ENCODE measurements at regions not wholly inside any gene's neighbourhood (a gene's known extent, or its start where the extent isn't known, plus 50 kb on each side); places are given as distances from the start of the nearest gene placed in this dataset.

- no peak for TF ChIP-seq FOXP2 (optimal IDR thresholded peaks at IDR 0.05; ENCODE audit: borderline replicate concordance, extremely low read depth, extremely low read length, insufficient read depth)
- TF ChIP-seq TAF1 (IDR thresholded peaks at IDR 0.05; ENCODE audit: borderline replicate concordance, insufficient read depth, low read length) = no peak
- TF ChIP-seq REST (IDR thresholded peaks at IDR 0.05; ENCODE audit: insufficient read depth in 1 of 2, low read depth in 2 of 2, low read length in 2 of 2) = no peak
These were observed 457.0 kb downstream of the PCNX1 start for GRCh38 chr14:71363946-71364925.

GRCh38 chr14:71365361-71365760 is 458.1 kb downstream of the PCNX1 start:
- no peak for TF ChIP-seq FOXP2 (optimal IDR thresholded peaks at IDR 0.05; ENCODE audit: borderline replicate concordance, extremely low read depth, extremely low read length, insufficient read depth)
- TF ChIP-seq SIN3A (IDR thresholded peaks at IDR 0.05; ENCODE audit: borderline replicate concordance, insufficient read depth, low read length) = no peak
- no peak for TF ChIP-seq REST (IDR thresholded peaks at IDR 0.05; ENCODE audit: insufficient read depth in 1 of 2, low read depth in 2 of 2, low read length in 2 of 2)
- no peak for TF ChIP-seq POLR2AphosphoS5 (IDR thresholded peaks at IDR 0.05; ENCODE audit: low read depth, low read length)
- TF ChIP-seq TAF1 (IDR thresholded peaks at IDR 0.05; ENCODE audit: borderline replicate concordance, insufficient read depth, low read length) = no peak

- TF ChIP-seq REST (IDR thresholded peaks at IDR 0.05; ENCODE audit: insufficient read depth in 1 of 2, low read depth in 2 of 2, low read length in 2 of 2) (no peak), FOXP2 (optimal IDR thresholded peaks at IDR 0.05; ENCODE audit: borderline replicate concordance, extremely low read depth, extremely low read length, insufficient read depth) (no peak), POLR2AphosphoS5 (IDR thresholded peaks at IDR 0.05; ENCODE audit: low read depth, low read length) (no peak), SIN3A (IDR thresholded peaks at IDR 0.05; ENCODE audit: borderline replicate concordance, insufficient read depth, low read length) (no peak), TAF1 (IDR thresholded peaks at IDR 0.05; ENCODE audit: borderline replicate concordance, insufficient read depth, low read length) (no peak)
These were observed 459.6 kb downstream of the PCNX1 start for GRCh38 chr14:71366861-71367260.

- no peak for TF ChIP-seq SIN3A (IDR thresholded peaks at IDR 0.05; ENCODE audit: borderline replicate concordance, insufficient read depth, low read length)
- no peak for TF ChIP-seq FOXP2 (optimal IDR thresholded peaks at IDR 0.05; ENCODE audit: borderline replicate concordance, extremely low read depth, extremely low read length, insufficient read depth)
- TF ChIP-seq REST (IDR thresholded peaks at IDR 0.05; ENCODE audit: insufficient read depth in 1 of 2, low read depth in 2 of 2, low read length in 2 of 2) = no peak
- TF ChIP-seq POLR2AphosphoS5 (IDR thresholded peaks at IDR 0.05; ENCODE audit: low read depth, low read length) = no peak
- TF ChIP-seq TAF1 (IDR thresholded peaks at IDR 0.05; ENCODE audit: borderline replicate concordance, insufficient read depth, low read length) = no peak
These were observed 464.6 kb downstream of the PCNX1 start for GRCh38 chr14:71371711-71372396.
